ENCODE measurements at regions not wholly inside any gene's neighbourhood (a gene's known extent, or its start where the extent isn't known, plus 50 kb on each side); places are given as distances from the start of the nearest gene placed in this dataset.

GRCh38 chrX:99722094-99722493 is 688.0 kb downstream of the PCDH19 start:
- no peaks in the 10 kb centered on the region for H3K79me2 ChIP-seq (ENCODE audit: low read length)
- H4K20me1 ChIP-seq (ENCODE audit: insufficient read depth, low read length), result no peaks in the 10 kb centered on the region
- H3K36me3 ChIP-seq (replicated peaks; ENCODE audit: low read depth, low read length), result no peaks in the 10 kb centered on the region
- TF ChIP-seq EZH2phosphoT487 (IDR thresholded peaks at IDR 0.05; ENCODE audit: low read depth) (no peak), CTCF (IDR thresholded peaks at IDR 0.05; ENCODE audit: low read depth, low read length) (no peak)
- no peak overlapping the region for H2AFZ ChIP-seq (ENCODE audit: low read depth, low read length)
- peaks cover 18% of the 10 kb centered on the region for H3K4me1 ChIP-seq (ENCODE audit: low read length)
- no peak overlapping the region for H3K4me3 ChIP-seq (ENCODE audit: low read length)
- H3K9me3 ChIP-seq (ENCODE audit: insufficient read depth, low read length), result no peaks in the 10 kb centered on the region
- no peak overlapping the region for H3K27ac ChIP-seq (ENCODE audit: low read length)
- no peak overlapping the region for H3K9ac ChIP-seq (ENCODE audit: low read length)
- no peak overlapping the region for H3K4me2 ChIP-seq (ENCODE audit: low read length)
- H3K27me3 ChIP-seq (ENCODE audit: low read depth, low read length), result no peaks in the 10 kb centered on the region

- Histone ChIP-seq H4K20me1 (ENCODE audit: insufficient read depth, low read length) (no peaks in the 10 kb centered on the region), H3K79me2 (ENCODE audit: low read length) (no peaks in the 10 kb centered on the region), H3K9ac (ENCODE audit: low read length) (no peak overlapping the region), H3K9me3 (ENCODE audit: insufficient read depth, low read length) (no peaks in the 10 kb centered on the region), H3K4me3 (ENCODE audit: low read length) (no peak overlapping the region), H2AFZ (ENCODE audit: low read depth, low read length) (no peak overlapping the region), H3K36me3 (replicated peaks; ENCODE audit: low read depth, low read length) (no peaks in the 10 kb centered on the region), H3K4me2 (ENCODE audit: low read length) (no peak overlapping the region), H3K27me3 (ENCODE audit: low read depth, low read length) (no peaks in the 10 kb centered on the region), H3K4me1 (ENCODE audit: low read length) (peaks cover 13% of the 10 kb centered on the region), H3K27ac (ENCODE audit: low read length) (no peak overlapping the region)
- TF ChIP-seq EZH2phosphoT487 (IDR thresholded peaks at IDR 0.05; ENCODE audit: low read depth), result no peak
- TF ChIP-seq CTCF (IDR thresholded peaks at IDR 0.05; ENCODE audit: low read depth, low read length), result no peak
Measured at GRCh38 chrX:99719140-99719539, 690.9 kb downstream of the PCDH19 start.

- Histone ChIP-seq H3K27me3 (ENCODE audit: low read depth, low read length) (no peaks in the 10 kb centered on the region), H3K9me3 (ENCODE audit: insufficient read depth, low read length) (no peaks in the 10 kb centered on the region)
Measured at GRCh38 chrX:99717716-99718115, 692.4 kb downstream of the PCDH19 start.

GRCh38 chrX:99705701-99706100 is 704.4 kb downstream of the PCDH19 start:
- no peak overlapping the region for H3K9ac ChIP-seq (ENCODE audit: low read length)
- H3K4me3 ChIP-seq (ENCODE audit: low read length), result no peak overlapping the region
- H3K27ac ChIP-seq (ENCODE audit: low read length), result no peak overlapping the region
- H3K9me3 ChIP-seq (ENCODE audit: insufficient read depth, low read length), result no peaks in the 10 kb centered on the region
- no peak for TF ChIP-seq EZH2phosphoT487 (IDR thresholded peaks at IDR 0.05; ENCODE audit: low read depth)
- no peak for TF ChIP-seq CTCF (IDR thresholded peaks at IDR 0.05; ENCODE audit: low read depth, low read length)
- no peak overlapping the region for H2AFZ ChIP-seq (ENCODE audit: low read depth, low read length)
- H4K20me1 ChIP-seq (ENCODE audit: insufficient read depth, low read length), result no peaks in the 10 kb centered on the region
- no peaks in the 10 kb centered on the region for H3K4me1 ChIP-seq (ENCODE audit: low read length)
- no peaks in the 10 kb centered on the region for H3K36me3 ChIP-seq (replicated peaks; ENCODE audit: low read depth, low read length)
- no peaks in the 10 kb centered on the region for H3K27me3 ChIP-seq (ENCODE audit: low read depth, low read length)
- no peaks in the 10 kb centered on the region for H3K79me2 ChIP-seq (ENCODE audit: low read length)
- no peak overlapping the region for H3K4me2 ChIP-seq (ENCODE audit: low read length)

More at GRCh38 chrX:99717716-99718115, 692.4 kb downstream of the PCDH19 start:
- H3K4me3 ChIP-seq (ENCODE audit: low read length), result no peak overlapping the region
- H4K20me1 ChIP-seq (ENCODE audit: insufficient read depth, low read length), result no peaks in the 10 kb centered on the region
- peaks cover 13% of the 10 kb centered on the region for H3K4me1 ChIP-seq (ENCODE audit: low read length)
- H3K27ac ChIP-seq (ENCODE audit: low read length), result no peak overlapping the region
- no peak overlapping the region for H3K4me2 ChIP-seq (ENCODE audit: low read length)
- H3K79me2 ChIP-seq (ENCODE audit: low read length), result no peaks in the 10 kb centered on the region
- no peak overlapping the region for H3K9ac ChIP-seq (ENCODE audit: low read length)
- H3K36me3 ChIP-seq (replicated peaks; ENCODE audit: low read depth, low read length), result no peaks in the 10 kb centered on the region
- no peak overlapping the region for H2AFZ ChIP-seq (ENCODE audit: low read depth, low read length)
- TF ChIP-seq CTCF (IDR thresholded peaks at IDR 0.05; ENCODE audit: low read depth, low read length) (no peak), EZH2phosphoT487 (IDR thresholded peaks at IDR 0.05; ENCODE audit: low read depth) (no peak)

Measured in OCI-LY3 (cell line).